ENCODE measurements at regions not wholly inside any gene's neighbourhood (a gene's known extent, or its start where the extent isn't known, plus 50 kb on each side); places are given as distances from the start of the nearest gene placed in this dataset.

DNA sequence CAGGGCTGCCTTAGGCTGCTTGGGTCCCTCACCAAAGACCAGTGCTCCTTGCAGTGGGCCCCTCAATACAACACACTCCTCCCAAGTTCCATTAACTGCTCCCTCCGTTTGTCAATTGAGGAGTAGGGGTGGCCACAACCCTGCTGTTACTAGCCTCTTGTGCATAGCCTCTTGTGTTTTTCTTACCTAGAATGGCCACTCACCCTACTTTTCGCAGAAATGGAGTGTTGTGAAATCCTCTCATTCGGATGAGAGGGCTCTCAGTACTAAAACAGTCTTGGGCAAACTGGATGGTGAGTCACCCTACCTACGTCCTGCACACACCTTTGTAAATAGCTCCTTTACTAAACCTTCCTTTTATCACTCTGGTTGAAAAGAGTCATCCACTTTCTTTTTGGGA, 253.9 kb downstream of the OSR1 start:
- H3K27ac ChIP-seq (ENCODE audit: extremely low read depth, low read depth, low read length), result no peak overlapping the region
- TF ChIP-seq ZNF366 (tag by site-specific recombination; conservative IDR thresholded peaks at IDR 0.05), result no peak
- H3K9me3 ChIP-seq (ENCODE audit: control insufficient read depth, insufficient read depth, low read depth, low read length), result no peaks in the 10 kb centered on the region
- ChIA-PET CTCF (no interaction called here), POLR2A (no interaction called here)
- no peaks in the 10 kb centered on the region for H3K4me1 ChIP-seq (ENCODE audit: control insufficient read depth, insufficient read depth, low read length)
- H3K4me3 ChIP-seq (ENCODE audit: low read depth, low read length), result no peak overlapping the region
- H3K36me3 ChIP-seq (ENCODE audit: control insufficient read depth in 2 of 2, insufficient read depth in 1 of 2, low read length in 2 of 2), result no peaks in the 10 kb centered on the region

DNA sequence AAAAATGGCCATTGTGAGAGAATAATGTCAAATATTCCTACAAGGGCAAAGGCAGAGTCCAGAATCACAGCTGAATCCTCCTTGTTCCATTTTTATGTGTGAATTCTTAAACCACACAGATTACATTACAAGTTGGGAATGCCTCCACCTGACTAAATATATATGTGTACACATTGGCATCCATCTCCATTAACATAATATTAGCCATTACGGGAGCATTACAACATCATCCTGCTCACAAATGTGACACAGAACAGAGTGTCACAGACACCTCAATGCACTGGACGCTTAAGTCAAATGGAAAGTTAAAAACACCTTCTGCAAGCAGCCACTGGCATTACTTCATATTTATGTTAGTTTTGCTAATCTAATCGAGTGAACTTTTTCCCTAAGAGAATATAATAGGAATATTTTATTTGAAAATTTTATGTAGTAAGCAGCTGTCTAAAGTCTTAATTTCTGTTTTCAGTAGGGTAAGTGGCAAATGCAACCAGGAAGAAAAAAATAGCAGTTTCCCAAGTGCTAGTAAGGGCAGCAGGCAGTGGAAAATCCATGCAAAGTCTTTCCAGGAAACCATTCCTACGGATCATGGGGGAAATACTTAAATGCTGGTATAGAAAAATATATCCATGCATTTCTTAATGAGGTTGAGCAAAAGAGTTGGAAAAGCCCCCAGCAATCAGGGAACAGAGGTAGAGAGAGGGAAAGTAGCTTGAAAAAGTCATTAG, 255.6 kb downstream of the OSR1 start:
- TF ChIP-seq GLIS2 (tag by site-specific recombination; IDR thresholded peaks at IDR 0.05), result no peak
- no peak for TF ChIP-seq ZNF677 (tag by site-specific recombination; IDR thresholded peaks at IDR 0.05)
- no peak for TF ChIP-seq ZBTB48 (tag by site-specific recombination; IDR thresholded peaks at IDR 0.05)
- TF ChIP-seq OVOL3 (tag by site-specific recombination; IDR thresholded peaks at IDR 0.05), result no peak
- H3K4me1 ChIP-seq (ENCODE audit: control insufficient read depth, insufficient read depth, low read length), result no peaks in the 10 kb centered on the region
- H3K9me3 ChIP-seq (ENCODE audit: control insufficient read depth, insufficient read depth, low read depth, low read length), result no peaks in the 10 kb centered on the region
- ChIA-PET CTCF (no interaction called here), POLR2A (no interaction called here)
- no peaks in the 10 kb centered on the region for H3K36me3 ChIP-seq (ENCODE audit: control insufficient read depth in 2 of 2, insufficient read depth in 1 of 2, low read length in 2 of 2)
- no peak overlapping the region for H3K27ac ChIP-seq (ENCODE audit: extremely low read depth, low read depth, low read length)
- H3K4me3 ChIP-seq (ENCODE audit: low read depth, low read length), result no peak overlapping the region

DNA sequence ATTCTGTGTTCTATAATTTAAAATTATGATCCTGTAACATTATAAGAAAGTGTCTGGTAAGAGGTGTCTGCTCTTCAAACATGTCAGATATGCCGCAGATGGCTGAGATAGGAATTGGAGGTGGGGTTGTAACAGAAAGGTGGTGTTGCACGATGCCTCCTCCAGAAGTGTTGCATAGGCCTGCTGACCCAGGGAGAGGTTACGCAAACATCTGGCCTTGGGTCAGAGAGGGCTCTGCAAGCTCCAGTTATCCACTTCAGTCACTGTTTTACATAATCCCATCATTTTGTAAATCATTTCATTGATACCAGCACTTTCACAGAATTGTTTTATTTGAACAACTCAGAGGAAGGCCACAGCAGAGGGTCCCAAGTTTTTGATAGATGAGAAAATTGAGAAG, 256.5 kb downstream of the OSR1 start:
- H3K4me1 ChIP-seq (ENCODE audit: control insufficient read depth, insufficient read depth, low read length), result no peaks in the 10 kb centered on the region
- H3K4me3 ChIP-seq (ENCODE audit: low read depth, low read length), result no peak overlapping the region
- H3K9me3 ChIP-seq (ENCODE audit: control insufficient read depth, insufficient read depth, low read depth, low read length), result no peaks in the 10 kb centered on the region
- TF ChIP-seq KLF1 (tag by site-specific recombination; IDR thresholded peaks at IDR 0.05) (no peak), WT1 (tag by site-specific recombination; IDR thresholded peaks at IDR 0.05) (no peak), EGR2 (tag by site-specific recombination; IDR thresholded peaks at IDR 0.05; ENCODE audit: low read depth) (no peak), ZNF777 (tag by site-specific recombination; IDR thresholded peaks at IDR 0.05; ENCODE audit: borderline replicate concordance) (no peak), ZNF768 (tag by site-specific recombination; IDR thresholded peaks at IDR 0.05) (no peak)
- TF ChIP-seq, protein P1, sequence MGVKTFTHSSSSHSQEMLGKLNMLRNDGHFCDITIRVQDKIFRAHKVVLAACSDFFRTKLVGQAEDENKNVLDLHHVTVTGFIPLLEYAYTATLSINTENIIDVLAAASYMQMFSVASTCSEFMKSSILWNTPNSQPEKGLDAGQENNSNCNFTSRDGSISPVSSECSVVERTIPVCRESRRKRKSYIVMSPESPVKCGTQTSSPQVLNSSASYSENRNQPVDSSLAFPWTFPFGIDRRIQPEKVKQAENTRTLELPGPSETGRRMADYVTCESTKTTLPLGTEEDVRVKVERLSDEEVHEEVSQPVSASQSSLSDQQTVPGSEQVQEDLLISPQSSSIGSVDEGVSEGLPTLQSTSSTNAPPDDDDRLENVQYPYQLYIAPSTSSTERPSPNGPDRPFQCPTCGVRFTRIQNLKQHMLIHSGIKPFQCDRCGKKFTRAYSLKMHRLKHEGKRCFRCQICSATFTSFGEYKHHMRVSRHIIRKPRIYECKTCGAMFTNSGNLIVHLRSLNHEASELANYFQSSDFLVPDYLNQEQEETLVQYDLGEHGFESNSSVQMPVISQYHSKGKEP (tag by site-specific recombination; IDR thresholded peaks at IDR 0.05), result no peak
- H3K27ac ChIP-seq (ENCODE audit: extremely low read depth, low read depth, low read length), result no peak overlapping the region
- ChIA-PET CTCF (no interaction called here), POLR2A (no interaction called here)
- no peaks in the 10 kb centered on the region for H3K36me3 ChIP-seq (ENCODE audit: control insufficient read depth in 2 of 2, insufficient read depth in 1 of 2, low read length in 2 of 2)

DNA sequence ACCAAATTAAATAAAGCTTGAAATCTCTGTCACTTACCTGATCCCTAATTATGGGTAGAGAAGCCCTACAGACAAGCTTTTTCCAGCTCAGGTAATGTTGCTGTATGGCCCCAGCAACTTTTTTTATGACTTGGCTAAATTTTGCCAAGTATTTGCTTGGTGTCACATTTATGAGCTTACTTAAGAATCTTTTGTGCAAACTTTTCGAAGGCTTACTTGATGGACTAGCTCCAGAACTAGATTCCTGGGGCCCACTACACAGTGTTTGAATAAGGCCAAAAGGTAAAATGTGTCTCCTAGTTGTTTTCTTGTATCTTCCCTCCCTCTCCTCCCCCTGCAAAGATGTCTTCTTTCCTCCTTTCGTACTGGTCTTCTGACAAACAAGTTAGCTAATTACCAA, 257.9 kb downstream of the OSR1 start:
- Histone ChIP-seq H3K9me3 (ENCODE audit: control insufficient read depth, insufficient read depth, low read depth, low read length) (no peaks in the 10 kb centered on the region), H3K4me1 (ENCODE audit: control insufficient read depth, insufficient read depth, low read length) (no peaks in the 10 kb centered on the region), H3K4me3 (ENCODE audit: low read depth, low read length) (no peak overlapping the region), H3K36me3 (ENCODE audit: control insufficient read depth in 2 of 2, insufficient read depth in 1 of 2, low read length in 2 of 2) (no peaks in the 10 kb centered on the region), H3K27ac (ENCODE audit: extremely low read depth, low read depth, low read length) (no peak overlapping the region)
- no peak for TF ChIP-seq SETDB1 (IDR thresholded peaks at IDR 0.05; ENCODE audit: insufficient read length, low read length)
- no peak for TF ChIP-seq ZNF660 (tag by site-specific recombination; IDR thresholded peaks at IDR 0.05)
- no peak for TF ChIP-seq GLIS1 (tag by site-specific recombination; IDR thresholded peaks at IDR 0.05)
- no peak for TF ChIP-seq GFI1B (tag by site-specific recombination; IDR thresholded peaks at IDR 0.05)
- TF ChIP-seq ZNF791 (tag by site-specific recombination; IDR thresholded peaks at IDR 0.05), result no peak
- TF ChIP-seq ZNF792 (tag by site-specific recombination; IDR thresholded peaks at IDR 0.05), result no peak
- TF ChIP-seq, protein P2, sequence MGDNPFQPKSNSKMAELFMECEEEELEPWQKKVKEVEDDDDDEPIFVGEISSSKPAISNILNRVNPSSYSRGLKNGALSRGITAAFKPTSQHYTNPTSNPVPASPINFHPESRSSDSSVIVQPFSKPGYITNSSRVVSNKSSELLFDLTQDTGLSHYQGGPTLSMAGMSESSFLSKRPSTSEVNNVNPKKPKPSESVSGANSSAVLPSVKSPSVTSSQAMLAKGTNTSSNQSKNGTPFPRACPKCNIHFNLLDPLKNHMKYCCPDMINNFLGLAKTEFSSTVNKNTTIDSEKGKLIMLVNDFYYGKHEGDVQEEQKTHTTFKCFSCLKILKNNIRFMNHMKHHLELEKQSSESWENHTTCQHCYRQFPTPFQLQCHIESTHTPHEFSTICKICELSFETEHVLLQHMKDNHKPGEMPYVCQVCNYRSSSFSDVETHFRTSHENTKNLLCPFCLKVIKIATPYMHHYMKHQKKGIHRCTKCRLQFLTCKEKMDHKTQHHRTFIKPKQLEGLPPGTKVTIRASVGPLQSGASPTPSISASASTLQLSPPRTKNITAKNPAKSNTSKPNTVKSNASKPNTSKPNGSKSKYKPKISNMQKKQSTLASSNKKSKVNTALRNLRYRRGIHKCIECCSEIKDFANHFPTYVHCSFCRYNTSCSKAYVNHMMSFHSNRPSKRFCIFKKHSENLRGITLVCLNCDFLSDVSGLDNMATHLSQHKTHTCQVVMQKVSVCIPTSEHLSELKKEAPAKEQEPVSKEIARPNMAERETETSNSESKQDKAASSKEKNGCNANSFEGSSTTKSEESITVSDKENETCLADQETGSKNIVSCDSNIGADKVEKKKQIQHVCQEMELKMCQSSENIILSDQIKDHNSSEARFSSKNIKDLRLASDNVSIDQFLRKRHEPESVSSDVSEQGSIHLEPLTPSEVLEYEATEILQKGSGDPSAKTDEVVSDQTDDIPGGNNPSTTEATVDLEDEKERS (tag by site-specific recombination; IDR thresholded peaks at IDR 0.05), result no peak
- TF ChIP-seq ZNF768 (tag by site-specific recombination; IDR thresholded peaks at IDR 0.05), result no peak
- TF ChIP-seq IKZF3 (tag by site-specific recombination; IDR thresholded peaks at IDR 0.05), result no peak
- no peak for TF ChIP-seq ZNF707 (tag by site-specific recombination; IDR thresholded peaks at IDR 0.05)
- ChIA-PET CTCF (no interaction called here), POLR2A (no interaction called here)

Data from HEK293 (cell line).